ENCODE measurements at regions not wholly inside any gene's neighbourhood (a gene's known extent, or its start where the extent isn't known, plus 50 kb on each side); places are given as distances from the start of the nearest gene placed in this dataset.

GRCh38 chr13:83958531-83958930 lies 76.3 kb upstream of the SLITRK1 start:
- DNase-seq = no peak

DNA sequence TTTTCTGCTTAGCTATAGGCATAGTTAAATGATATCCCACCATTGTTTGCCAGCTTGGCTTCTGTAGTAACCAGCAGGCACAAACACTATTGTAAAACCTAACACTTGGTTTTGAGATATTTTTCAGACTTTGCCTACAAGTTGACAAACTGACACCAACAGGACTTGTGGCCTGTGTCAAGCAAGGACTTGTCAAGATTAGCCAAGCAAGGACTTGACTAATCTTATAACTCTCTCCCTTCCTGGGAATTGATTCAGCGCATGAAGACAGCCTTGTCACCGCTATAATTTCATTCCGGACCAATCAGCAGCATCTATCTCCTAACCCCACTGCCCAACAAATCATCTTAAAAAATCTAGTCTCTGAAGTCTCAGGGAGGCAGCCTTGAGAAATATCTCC lies 72.7 kb upstream of the SLITRK1 start:
- DNase-seq = no peak

DNA sequence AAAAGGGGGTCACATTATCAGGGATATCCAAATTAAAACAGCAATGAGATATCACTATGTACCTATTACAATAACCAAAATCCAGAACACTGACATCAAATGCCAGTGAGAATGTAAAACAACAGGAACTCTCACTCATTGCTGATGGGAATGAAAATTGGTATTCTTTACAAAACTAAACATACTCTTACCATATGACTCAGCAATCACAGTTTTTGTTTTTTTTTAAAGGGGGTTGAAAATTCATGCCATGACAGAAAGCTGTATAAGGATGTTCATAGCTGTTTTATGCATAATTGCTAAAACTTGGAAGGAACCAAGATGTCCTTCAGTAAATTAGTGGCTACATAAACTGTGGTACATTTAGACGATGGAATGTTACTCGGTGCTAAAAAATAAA lies 71.6 kb upstream of the SLITRK1 start:
- DNase-seq = no peak

- no peak for DNase-seq
These were observed 68.0 kb upstream of the SLITRK1 start for GRCh38 chr13:83950293-83950692.

DNA sequence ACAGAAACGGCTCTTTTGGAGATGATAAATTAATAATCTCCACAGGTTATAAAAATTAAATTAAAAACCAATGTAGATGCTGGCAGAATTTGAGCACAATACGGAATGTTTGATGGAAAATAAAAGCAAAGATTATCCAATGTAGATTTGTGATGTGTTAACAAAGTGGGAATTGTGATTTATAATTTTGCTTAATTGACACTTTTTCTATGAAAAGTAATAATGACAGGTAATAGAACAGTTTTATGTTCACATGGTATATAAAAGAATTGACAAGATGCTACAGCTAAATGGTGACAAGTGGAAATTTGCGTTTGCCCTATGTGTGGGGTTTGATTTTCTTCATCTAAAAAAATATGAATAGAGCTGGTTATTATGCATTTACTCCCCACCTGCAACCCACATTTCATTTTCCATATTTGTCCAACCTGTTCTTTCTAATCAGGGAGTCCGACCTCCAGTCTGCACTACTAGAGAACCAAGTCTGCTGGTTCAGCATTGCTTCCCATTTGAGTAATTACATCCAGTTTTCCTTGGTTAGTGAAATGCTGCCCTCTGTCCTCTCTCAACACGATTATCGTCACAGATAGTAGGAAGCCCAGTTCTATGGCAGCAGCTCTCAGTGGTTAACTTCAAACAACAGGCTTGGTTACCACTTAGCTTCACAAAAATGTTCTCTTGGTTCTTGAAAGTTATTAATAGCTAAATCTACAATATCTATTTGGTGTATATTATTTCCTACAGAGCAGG lies 61.4 kb upstream of the SLITRK1 start:
- no peak for DNase-seq

DNA sequence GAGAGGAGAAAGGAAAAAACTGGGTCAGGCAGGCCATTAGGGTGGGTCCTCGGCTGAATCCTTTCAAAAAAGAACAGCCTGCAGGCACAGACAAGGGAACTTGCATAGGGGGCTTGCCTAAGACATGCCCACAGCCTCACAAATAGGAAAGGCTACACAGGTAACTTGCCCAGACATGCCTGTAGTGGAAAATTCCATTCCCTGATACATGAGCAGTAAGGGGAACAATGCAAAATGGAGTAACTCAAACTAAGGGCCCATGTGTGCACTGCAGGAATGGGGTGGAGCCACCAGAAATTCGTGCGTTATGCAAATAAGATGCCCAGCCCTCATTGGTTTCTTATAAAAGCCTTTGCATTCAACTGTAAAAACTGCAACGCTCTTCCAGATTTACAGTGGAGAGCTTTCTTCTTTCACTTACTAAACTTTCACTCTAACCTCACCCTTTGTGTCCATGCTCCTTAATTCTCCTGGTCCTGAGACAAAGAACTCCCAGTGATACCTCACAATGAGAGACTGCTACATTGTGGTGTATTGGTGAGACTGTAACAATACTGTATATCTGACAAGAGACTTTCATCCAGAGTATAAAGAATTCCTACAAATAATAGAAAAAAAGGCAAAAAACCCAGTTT lies 59.5 kb upstream of the SLITRK1 start:
- DNase-seq = no peak

- no peak for DNase-seq
These were observed 58.5 kb upstream of the SLITRK1 start for GRCh38 chr13:83940742-83941141.

GRCh38 chr13:83937579-83937978 lies 55.3 kb upstream of the SLITRK1 start:
- DNase-seq = no peak

- DNase-seq = no peak
These were observed 53.3 kb upstream of the SLITRK1 start for GRCh38 chr13:83935566-83935965.
